PC-9 (cell line): ENCODE measurements at regions not wholly inside any gene's neighbourhood (a gene's known extent, or its start where the extent isn't known, plus 50 kb on each side); places are given as distances from the start of the nearest gene placed in this dataset.
"Not testable (repeated sequence)": the region's sequence is repeated elsewhere in the genome, so short reads cannot be mapped to it uniquely, and the experiment has no call there.

Experiments
- BruUV-seq: library from RNA; stranded (reverse); fragments of 400-500 nt; replicated peaks from 2 replicates; lab custom pipeline; 2021; lab: Mats Ljungman, UMichigan
- CTCF ChIA-PET: fragments of 300-600 bp; sonication (Branson Sonifier 250); formaldehyde crosslinking; loops from one replicate; lab custom pipeline; 2022; ENCODE audit warnings: antibody characterized with exemption; lab: Charles Lee
- POLR2A ChIA-PET: fragments of 300-600 bp; sonication (Branson Sonifier 250); formaldehyde crosslinking; loops from one replicate; lab custom pipeline; 2022; ENCODE audit warnings: antibody characterized with exemption; ENCODE audit not compliant: unreplicated experiment; lab: Charles Lee
- DNase-seq, 2 experiments: peaks; one replicate each; pipeline versions ENCODE4 v3.0.0 to v3.0.0-alpha.2; 2015 to 2022; ENCODE audit warnings: mixed read lengths in 1 of 2
- H2AFZ ChIP-seq: fragments of 200-600 bp; sonication (generic); 2 replicates; pipeline ENCODE4 v1.8.1; 2017; ENCODE audit warnings: antibody characterized with exemption
- H3F3A ChIP-seq: fragments of 200-600 bp; sonication (generic); 2 replicates; pipeline ENCODE4 v1.8.1; 2017; ENCODE audit warnings: antibody characterized with exemption, mild to moderate bottlenecking, low read depth; ENCODE audit not compliant: insufficient read depth
- H3K27ac ChIP-seq: fragments of 200-600 bp; sonication (generic); 2 replicates; pipeline ENCODE4 v1.6.1; 2016; ENCODE audit warnings: mixed run types
- H3K27me3 ChIP-seq: fragments of 200-600 bp; sonication (generic); 2 replicates; pipeline ENCODE4 v1.6.1; 2016; ENCODE audit warnings: low read depth, mixed run types; ENCODE audit not compliant: insufficient read depth
- H3K36me3 ChIP-seq: fragments of 200-600 bp; sonication (generic); 2 replicates; pipeline ENCODE4 v1.6.1; 2016; ENCODE audit warnings: low read depth, mixed run types
- H3K4me1 ChIP-seq: fragments of 200-600 bp; sonication (generic); replicated peaks from 2 replicates; pipeline ENCODE4 v1.6.1; 2016; ENCODE audit warnings: mixed run types; ENCODE audit not compliant: insufficient read depth
- H3K4me2 ChIP-seq: fragments of 200-600 bp; sonication (generic); 2 replicates; pipeline ENCODE4 v1.6.1; 2017; ENCODE audit warnings: mixed run types
- H3K4me3 ChIP-seq: fragments of 200-600 bp; sonication (generic); 2 replicates; pipeline ENCODE4 v1.6.1; 2016; ENCODE audit warnings: mixed run types
- H3K79me2 ChIP-seq: fragments of 200-600 bp; sonication (generic); 2 replicates; pipeline ENCODE4 v1.6.1; 2017; ENCODE audit warnings: low read depth, mixed run types
- H3K9me2 ChIP-seq: fragments of 200-600 bp; sonication (generic); 2 replicates; pipeline ENCODE4 v1.8.1; 2017; ENCODE audit warnings: mild to moderate bottlenecking; ENCODE audit not compliant: insufficient read depth
- H3K9me3 ChIP-seq: fragments of 200-600 bp; sonication (generic); 2 replicates; pipeline ENCODE4 v1.8.1; 2016; ENCODE audit warnings: low read depth; ENCODE audit not compliant: insufficient read depth
- H4K20me1 ChIP-seq: fragments of 200-600 bp; sonication (generic); 2 replicates; pipeline ENCODE4 v1.8.1; 2017; ENCODE audit not compliant: insufficient read depth
- intact Hi-C: fragments of 100-400 bp; cut with micrococcal nuclease; formaldehyde crosslinking; loops from one replicate; pipeline ENCODE4 v1.10.0; 2022; ENCODE audit not compliant: unreplicated experiment

- not testable (repeated sequence) for H3K4me2 ChIP-seq, BruUV-seq
These were observed 301.3 kb downstream of the UBE2NL start for GRCh38 chrX:144185197-144185596.

GRCh38 chrX:144188489-144188888, 304.6 kb downstream of the UBE2NL start:
- H3K27ac ChIP-seq, CTCF ChIA-PET, POLR2A ChIA-PET, H3K27me3 ChIP-seq, H3K9me3 ChIP-seq, H3K9me2 ChIP-seq, H4K20me1 ChIP-seq, H3K4me3 ChIP-seq, H3K36me3 ChIP-seq, H2AFZ ChIP-seq, H3K4me1 ChIP-seq, H3K79me2 ChIP-seq, H3K4me2 ChIP-seq, intact Hi-C loops, DNase-seq, BruUV-seq, H3F3A ChIP-seq: not testable (repeated sequence)

More at GRCh38 chrX:144185197-144185596, 301.3 kb downstream of the UBE2NL start:
- H4K20me1 ChIP-seq, H3K27ac ChIP-seq, H3K27me3 ChIP-seq, POLR2A ChIA-PET, H2AFZ ChIP-seq, H3K9me2 ChIP-seq, H3K9me3 ChIP-seq, CTCF ChIA-PET, H3K4me1 ChIP-seq, H3F3A ChIP-seq, H3K79me2 ChIP-seq, H3K4me3 ChIP-seq, intact Hi-C loops, H3K36me3 ChIP-seq: not testable (repeated sequence)
- peak in 1 of 2 experiments; percentile 3 for DNase-seq

- CTCF ChIA-PET, H3K4me2 ChIP-seq, H3K27me3 ChIP-seq, H3K9me3 ChIP-seq, H2AFZ ChIP-seq, H3K79me2 ChIP-seq, H3K36me3 ChIP-seq, H4K20me1 ChIP-seq, H3K4me1 ChIP-seq, H3F3A ChIP-seq, H3K9me2 ChIP-seq, intact Hi-C loops, BruUV-seq, H3K27ac ChIP-seq, H3K4me3 ChIP-seq, DNase-seq, POLR2A ChIA-PET: not testable (repeated sequence)
These were observed 313.2 kb downstream of the UBE2NL start for GRCh38 chrX:144197057-144197456.

GRCh38 chrX:144202726-144203125, 318.9 kb downstream of the UBE2NL start:
- DNase-seq, H3K27me3 ChIP-seq, H2AFZ ChIP-seq, H3F3A ChIP-seq, H3K79me2 ChIP-seq, H3K9me2 ChIP-seq, POLR2A ChIA-PET, H4K20me1 ChIP-seq, H3K36me3 ChIP-seq, H3K9me3 ChIP-seq, intact Hi-C loops, H3K27ac ChIP-seq, H3K4me3 ChIP-seq, H3K4me2 ChIP-seq, CTCF ChIA-PET, BruUV-seq, H3K4me1 ChIP-seq: not testable (repeated sequence)

- H2AFZ ChIP-seq, H3K27me3 ChIP-seq, H3K9me2 ChIP-seq, BruUV-seq, H3K79me2 ChIP-seq, CTCF ChIA-PET, H3F3A ChIP-seq, H4K20me1 ChIP-seq, H3K36me3 ChIP-seq, H3K9me3 ChIP-seq, H3K4me1 ChIP-seq, POLR2A ChIA-PET, H3K4me2 ChIP-seq, DNase-seq, H3K4me3 ChIP-seq, H3K27ac ChIP-seq, intact Hi-C loops: not testable (repeated sequence)
These were observed 324.6 kb downstream of the UBE2NL start for GRCh38 chrX:144208360-144209024.
